Liver (tissue), 8 donors: ENCODE measurements at regions not wholly inside any gene's neighbourhood (a gene's known extent, or its start where the extent isn't known, plus 50 kb on each side); places are given as distances from the start of the nearest gene placed in this dataset.

Experiments used
- DNase-seq: peaks from one replicate; pipeline ENCODE4 v3.0.0-alpha.2; 2017; ENCODE audit warnings: low spot score
- H3K27ac ChIP-seq, 2 donors: one replicate each; pipeline ENCODE4 v1.7.0; 2013; ENCODE audit warnings: inconsistent platforms in 2 of 2, low read length in 2 of 2, control low read depth in 1 of 2, low read depth in 1 of 2, mild to moderate bottlenecking in 1 of 2
- H3K27me3 ChIP-seq, 4 donors: one replicate each; pipeline versions ENCODE4 v1.6.1 to v1.7.0; 2013; ENCODE audit warnings: low read length in 3 of 4, inconsistent platforms in 1 of 4, mild to moderate bottlenecking in 1 of 4, moderate library complexity in 1 of 4; ENCODE audit not compliant: control insufficient read depth in 4 of 4, insufficient read depth in 4 of 4
- H3K36me3 ChIP-seq, 4 donors: one replicate each; pipeline versions ENCODE4 v1.6.1 to v1.7.0; 2013; ENCODE audit warnings: low read length in 3 of 4, mild to moderate bottlenecking in 3 of 4, low read depth in 1 of 4, moderate library complexity in 1 of 4; ENCODE audit not compliant: control insufficient read depth in 4 of 4, insufficient read depth in 3 of 4
- H3K4me1 ChIP-seq, 4 donors: one replicate each; pipeline versions ENCODE4 v1.6.1 to v1.7.0; 2013; ENCODE audit warnings: low read length in 3 of 4, mild to moderate bottlenecking in 3 of 4, moderate library complexity in 1 of 4; ENCODE audit not compliant: control insufficient read depth in 4 of 4, insufficient read depth in 4 of 4
- H3K4me3 ChIP-seq, 3 donors: one replicate each; pipeline versions ENCODE4 v1.6.1 to v1.7.0; 2013; ENCODE audit warnings: low read length in 3 of 3, control low read depth in 1 of 3, low read depth in 1 of 3, mild to moderate bottlenecking in 1 of 3
- H3K9ac ChIP-seq, 2 donors: one replicate each; pipeline ENCODE4 v1.7.0; 2013; ENCODE audit warnings: low read length in 2 of 2, mild to moderate bottlenecking in 2 of 2, moderate library complexity in 2 of 2, control low read depth in 1 of 2, low read depth in 1 of 2
- H3K9me3 ChIP-seq, 4 donors: one replicate each; pipeline versions ENCODE4 v1.6.1 to v1.7.0; 2013; ENCODE audit warnings: low read length in 3 of 4; ENCODE audit not compliant: control insufficient read depth in 4 of 4
- EGR1 ChIP-seq, 2 donors: IDR thresholded peaks; 2 replicates each; pipeline ENCODE4 v1.6.1; 2016 to 2018; ENCODE audit warnings: antibody characterized with exemption in 2 of 2, low read depth in 2 of 2
- FOXA1 ChIP-seq: IDR thresholded peaks from 2 replicates; pipeline ENCODE4 v1.6.1; 2016; ENCODE audit warnings: antibody characterized with exemption
- GABPA ChIP-seq, 2 donors: IDR thresholded peaks in 1 of 2; conservative IDR thresholded peaks in 1 of 2; 2 replicates each; pipeline ENCODE4 v1.6.1; 2016; ENCODE audit warnings: antibody characterized with exemption in 2 of 2, mild to moderate bottlenecking in 1 of 2, moderate library complexity in 1 of 2
- HNF4A ChIP-seq, 2 donors: conservative IDR thresholded peaks; 2 replicates each; pipeline ENCODE4 v1.6.1; 2016; ENCODE audit warnings: antibody characterized with exemption in 2 of 2, mild to moderate bottlenecking in 2 of 2
- HNF4G ChIP-seq: IDR thresholded peaks from 2 replicates; pipeline ENCODE4 v1.6.1; 2016; ENCODE audit warnings: antibody characterized with exemption
- RAD21 ChIP-seq, 2 donors: IDR thresholded peaks; 2 replicates each; pipeline ENCODE4 v1.6.1; 2016; ENCODE audit warnings: antibody characterized with exemption in 2 of 2, mild to moderate bottlenecking in 2 of 2
- REST ChIP-seq: IDR thresholded peaks from 2 replicates; pipeline ENCODE4 v1.6.1; 2016; ENCODE audit warnings: antibody characterized with exemption, mild to moderate bottlenecking
- RXRA ChIP-seq, 2 donors: IDR thresholded peaks; 2 replicates each; pipeline ENCODE4 v1.6.1; 2017 to 2018; ENCODE audit warnings: antibody characterized with exemption in 2 of 2, mild to moderate bottlenecking in 1 of 2
- SP1 ChIP-seq: IDR thresholded peaks from 2 replicates; pipeline ENCODE4 v1.6.1; 2018; ENCODE audit warnings: antibody characterized with exemption, mild to moderate bottlenecking
- TAF1 ChIP-seq: conservative IDR thresholded peaks from 2 replicates; pipeline ENCODE4 v1.6.1; 2016; ENCODE audit warnings: antibody characterized with exemption, mild to moderate bottlenecking
- YY1 ChIP-seq: IDR thresholded peaks from 2 replicates; pipeline ENCODE4 v1.6.1; 2016; ENCODE audit warnings: antibody characterized with exemption, mild to moderate bottlenecking
- ZBTB33 ChIP-seq: IDR thresholded peaks from 2 replicates; pipeline ENCODE4 v1.6.1; 2016; ENCODE audit warnings: antibody characterized with exemption
- WGBS: extraction: QIAGEN DNeasy Blood & Tissue Kit; methylation state at CpG from one replicate; pipeline ENCODE4 v1.1.7; 2013; 5-methylcytosine and 5-hydroxymethylcytosine counted together
- TF ChIP-seq, protein P1 (sequence below): fragments of 150-350 bp; IDR thresholded peaks from 2 replicates; pipeline ENCODE4 v1.5.1; 2017; ENCODE audit warnings: improper control_type of control experiment, low read depth, low read length; ENCODE audit not compliant: missing input control
- TF ChIP-seq, protein P2 (sequence below): IDR thresholded peaks from 2 replicates; pipeline ENCODE4 v1.6.1; 2016; ENCODE audit warnings: antibody characterized with exemption
- donor health status: healthy.
- donor health status: healthy.
- donor health status: healthy.
- donor health status: healthy.
- donor health status: healthy.

DNA sequence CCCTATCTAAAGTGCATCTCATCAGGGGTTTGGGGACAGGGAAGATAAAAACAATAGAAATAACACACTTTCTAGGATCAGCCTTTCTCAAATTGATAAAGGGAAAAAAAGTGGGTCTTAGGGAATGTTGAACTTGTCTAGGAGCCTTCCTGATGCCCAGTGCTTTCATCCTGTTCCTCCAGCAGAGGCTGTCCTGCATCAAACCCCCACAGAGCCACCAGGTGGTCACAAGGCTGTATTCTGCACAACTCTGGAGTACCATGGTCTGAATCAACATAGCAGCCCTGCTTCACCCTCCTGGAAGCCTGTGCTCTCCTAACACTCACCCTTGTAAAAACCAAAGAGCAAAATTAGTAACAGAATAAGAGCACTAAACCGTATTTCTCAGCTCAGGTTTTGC is 118.5 kb upstream of the SLC25A36 start:
- H3K9ac ChIP-seq, result no peak overlapping the region
- H3K36me3 ChIP-seq, result no peaks in the 10 kb centered on the region
- H3K9me3 ChIP-seq, result no peaks in the 10 kb centered on the region
- TF ChIP-seq TAF1, result no peak
- no peak for TF ChIP-seq FOXA1
- TF ChIP-seq RXRA (IDR thresholded peaks at IDR 0.05), result no peak
- no peak for TF ChIP-seq ZBTB33
- no peak for TF ChIP-seq HNF4A (conservative IDR thresholded peaks at IDR 0.05)
- TF ChIP-seq, protein P1, sequence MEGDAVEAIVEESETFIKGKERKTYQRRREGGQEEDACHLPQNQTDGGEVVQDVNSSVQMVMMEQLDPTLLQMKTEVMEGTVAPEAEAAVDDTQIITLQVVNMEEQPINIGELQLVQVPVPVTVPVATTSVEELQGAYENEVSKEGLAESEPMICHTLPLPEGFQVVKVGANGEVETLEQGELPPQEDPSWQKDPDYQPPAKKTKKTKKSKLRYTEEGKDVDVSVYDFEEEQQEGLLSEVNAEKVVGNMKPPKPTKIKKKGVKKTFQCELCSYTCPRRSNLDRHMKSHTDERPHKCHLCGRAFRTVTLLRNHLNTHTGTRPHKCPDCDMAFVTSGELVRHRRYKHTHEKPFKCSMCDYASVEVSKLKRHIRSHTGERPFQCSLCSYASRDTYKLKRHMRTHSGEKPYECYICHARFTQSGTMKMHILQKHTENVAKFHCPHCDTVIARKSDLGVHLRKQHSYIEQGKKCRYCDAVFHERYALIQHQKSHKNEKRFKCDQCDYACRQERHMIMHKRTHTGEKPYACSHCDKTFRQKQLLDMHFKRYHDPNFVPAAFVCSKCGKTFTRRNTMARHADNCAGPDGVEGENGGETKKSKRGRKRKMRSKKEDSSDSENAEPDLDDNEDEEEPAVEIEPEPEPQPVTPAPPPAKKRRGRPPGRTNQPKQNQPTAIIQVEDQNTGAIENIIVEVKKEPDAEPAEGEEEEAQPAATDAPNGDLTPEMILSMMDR, result no peak
- no peak for TF ChIP-seq SP1
- TF ChIP-seq HNF4G, result no peak
- no peak for TF ChIP-seq YY1
- TF ChIP-seq GABPA (IDR thresholded peaks at IDR 0.05 in 1 of 2, conservative IDR thresholded peaks at IDR 0.05 in 1 of 2), result no peak
- TF ChIP-seq RAD21 (IDR thresholded peaks at IDR 0.05), result no peak
- H3K27ac ChIP-seq, result no peak overlapping the region
- H3K4me3 ChIP-seq, result no peak overlapping the region
- DNase-seq, result no peak
- no peaks in the 10 kb centered on the region for H3K4me1 ChIP-seq
- 84% methylated on average over 1 of the region's 1 CpG for WGBS
- no peaks in the 10 kb centered on the region for H3K27me3 ChIP-seq

DNA sequence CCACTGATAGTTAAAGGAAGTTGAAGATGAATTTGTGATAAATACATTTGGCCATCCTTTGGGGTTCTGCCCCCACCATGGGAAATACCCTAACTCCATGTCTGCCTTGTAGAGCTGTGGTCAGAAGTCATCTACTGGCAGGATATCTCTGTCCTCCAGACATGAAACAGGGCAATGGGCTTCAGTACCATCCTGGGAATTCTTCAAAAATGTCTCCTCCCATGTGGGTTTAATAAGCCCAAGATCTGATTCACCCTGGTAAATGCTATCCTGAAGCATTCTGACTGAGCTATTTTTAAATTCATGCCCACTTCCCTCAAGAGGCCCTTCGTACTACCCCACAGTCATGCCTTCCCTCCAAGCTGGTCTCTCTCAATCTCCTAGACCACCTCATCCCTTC is 113.7 kb upstream of the SLC25A36 start:
- no peak overlapping the region for H3K9ac ChIP-seq
- no peaks in the 10 kb centered on the region for H3K36me3 ChIP-seq
- no peaks in the 10 kb centered on the region for H3K9me3 ChIP-seq
- H3K27ac ChIP-seq, result no peak overlapping the region
- WGBS, result 87% methylated on average over 1 of the region's 1 CpG
- TF ChIP-seq RAD21 (IDR thresholded peaks at IDR 0.05), result no peak
- no peak for TF ChIP-seq EGR1 (IDR thresholded peaks at IDR 0.05; ENCODE audit: low read depth in 2 of 2)
- TF ChIP-seq, protein P2, sequence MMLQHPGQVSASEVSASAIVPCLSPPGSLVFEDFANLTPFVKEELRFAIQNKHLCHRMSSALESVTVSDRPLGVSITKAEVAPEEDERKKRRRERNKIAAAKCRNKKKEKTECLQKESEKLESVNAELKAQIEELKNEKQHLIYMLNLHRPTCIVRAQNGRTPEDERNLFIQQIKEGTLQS, result no peak
- no peak for TF ChIP-seq REST
- TF ChIP-seq FOXA1, result no peak
- TF ChIP-seq TAF1, result no peak
- TF ChIP-seq SP1, result no peak
- no peaks in the 10 kb centered on the region for H3K4me1 ChIP-seq
- H3K27me3 ChIP-seq, result no peaks in the 10 kb centered on the region
- no peak for DNase-seq
- H3K4me3 ChIP-seq, result no peak overlapping the region
